Breast epithelium (tissue), 3 donors: ENCODE measurements at regions not wholly inside any gene's neighbourhood (a gene's known extent, or its start where the extent isn't known, plus 50 kb on each side); places are given as distances from the start of the nearest gene placed in this dataset.

ENCODE experiments used
- POLR2A ChIP-seq: fragments of 450-650 bp; IDR thresholded peaks from one replicate; pipeline ENCODE4 v1.6.1; 2016; ENCODE audit warnings: antibody characterized with exemption, mild to moderate bottlenecking, moderate library complexity
- POLR2AphosphoS5 ChIP-seq, 3 donors: sonication (generic); formaldehyde crosslinking; IDR thresholded peaks; one replicate each; pipeline ENCODE4 v1.6.1; 2017; ENCODE audit warnings: antibody characterized with exemption in 3 of 3
- TF ChIP-seq, protein P1 (sequence below), 3 donors: fragments of 450-650 bp; IDR thresholded peaks; one replicate each; pipeline ENCODE4 v1.5.1; 2016 to 2017; ENCODE audit warnings: antibody characterized with exemption in 3 of 3, mild to moderate bottlenecking in 3 of 3, moderate library complexity in 3 of 3

DNA sequence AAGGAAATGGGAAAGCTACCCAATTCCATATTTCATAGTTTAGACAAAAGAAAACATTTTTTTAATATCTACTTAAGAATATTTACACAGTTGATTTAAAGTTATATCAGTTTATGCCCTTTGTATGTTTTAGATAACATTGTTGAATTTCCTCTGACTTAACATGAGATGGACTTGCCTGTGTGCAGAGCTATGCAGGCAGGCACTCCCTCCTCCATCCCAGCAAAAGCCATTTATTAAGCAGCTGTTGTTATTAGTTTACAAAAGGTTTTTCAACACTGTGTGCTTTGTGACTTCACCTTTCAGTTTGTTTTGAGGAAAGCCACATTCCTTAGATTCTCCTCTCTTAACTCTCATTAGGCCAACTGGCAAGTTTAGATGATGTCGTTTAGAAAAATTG lies 337.5 kb upstream of the PDE3A start:
- TF ChIP-seq, protein P1, sequence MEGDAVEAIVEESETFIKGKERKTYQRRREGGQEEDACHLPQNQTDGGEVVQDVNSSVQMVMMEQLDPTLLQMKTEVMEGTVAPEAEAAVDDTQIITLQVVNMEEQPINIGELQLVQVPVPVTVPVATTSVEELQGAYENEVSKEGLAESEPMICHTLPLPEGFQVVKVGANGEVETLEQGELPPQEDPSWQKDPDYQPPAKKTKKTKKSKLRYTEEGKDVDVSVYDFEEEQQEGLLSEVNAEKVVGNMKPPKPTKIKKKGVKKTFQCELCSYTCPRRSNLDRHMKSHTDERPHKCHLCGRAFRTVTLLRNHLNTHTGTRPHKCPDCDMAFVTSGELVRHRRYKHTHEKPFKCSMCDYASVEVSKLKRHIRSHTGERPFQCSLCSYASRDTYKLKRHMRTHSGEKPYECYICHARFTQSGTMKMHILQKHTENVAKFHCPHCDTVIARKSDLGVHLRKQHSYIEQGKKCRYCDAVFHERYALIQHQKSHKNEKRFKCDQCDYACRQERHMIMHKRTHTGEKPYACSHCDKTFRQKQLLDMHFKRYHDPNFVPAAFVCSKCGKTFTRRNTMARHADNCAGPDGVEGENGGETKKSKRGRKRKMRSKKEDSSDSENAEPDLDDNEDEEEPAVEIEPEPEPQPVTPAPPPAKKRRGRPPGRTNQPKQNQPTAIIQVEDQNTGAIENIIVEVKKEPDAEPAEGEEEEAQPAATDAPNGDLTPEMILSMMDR (IDR thresholded peaks at IDR 0.05): no peak
- TF ChIP-seq POLR2AphosphoS5 (IDR thresholded peaks at IDR 0.05): no peak
- TF ChIP-seq POLR2A: no peak
